ENCODE measurements at regions not wholly inside any gene's neighbourhood (a gene's known extent, or its start where the extent isn't known, plus 50 kb on each side); places are given as distances from the start of the nearest gene placed in this dataset.
"Not testable (repeated sequence)": the region's sequence is repeated elsewhere in the genome, so short reads cannot be mapped to it uniquely, and the experiment has no call there.

DNA sequence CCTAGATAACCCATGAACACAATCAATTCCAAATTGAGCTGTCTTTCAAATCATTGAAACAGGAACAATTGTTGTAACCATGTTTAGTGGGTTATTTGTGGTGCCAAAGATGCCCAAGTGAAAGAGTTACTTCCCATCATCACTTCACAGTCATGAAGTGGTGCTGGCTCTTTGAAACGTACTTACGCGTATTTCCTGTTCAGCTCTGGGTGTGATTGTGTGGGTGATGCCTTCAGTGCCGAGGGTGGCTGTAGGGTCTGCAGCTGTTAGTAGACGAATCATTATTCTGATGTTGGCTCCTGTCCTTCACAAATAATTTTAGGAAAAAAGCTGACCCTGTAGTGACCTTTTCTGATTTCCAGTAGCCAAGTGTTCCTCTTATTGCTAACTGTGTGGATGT is 323.1 kb upstream of the KIAA1217 start:
- no peak for DNase-seq

DNA sequence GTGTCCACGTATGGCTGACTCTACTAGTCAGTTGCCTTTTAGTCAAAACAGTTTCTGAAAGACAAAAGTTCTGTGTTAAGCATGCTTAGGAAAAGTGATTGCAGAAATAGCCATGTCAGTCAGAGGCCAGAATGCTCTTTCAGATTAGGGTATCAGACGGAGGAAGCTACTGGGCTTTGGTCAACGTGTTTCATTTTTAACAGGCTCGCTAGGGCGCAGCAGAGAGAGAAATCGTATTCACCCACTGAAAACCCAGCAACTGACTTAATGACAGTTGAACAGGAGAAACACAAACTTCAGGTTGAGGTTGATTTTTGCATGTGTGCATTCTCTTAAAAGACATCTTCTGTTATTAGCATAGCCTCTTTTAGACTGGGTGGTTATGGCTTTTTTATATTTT is 322.6 kb upstream of the KIAA1217 start:
- DNase-seq: peak in 1 of 3 experiments; percentile 1

DNA sequence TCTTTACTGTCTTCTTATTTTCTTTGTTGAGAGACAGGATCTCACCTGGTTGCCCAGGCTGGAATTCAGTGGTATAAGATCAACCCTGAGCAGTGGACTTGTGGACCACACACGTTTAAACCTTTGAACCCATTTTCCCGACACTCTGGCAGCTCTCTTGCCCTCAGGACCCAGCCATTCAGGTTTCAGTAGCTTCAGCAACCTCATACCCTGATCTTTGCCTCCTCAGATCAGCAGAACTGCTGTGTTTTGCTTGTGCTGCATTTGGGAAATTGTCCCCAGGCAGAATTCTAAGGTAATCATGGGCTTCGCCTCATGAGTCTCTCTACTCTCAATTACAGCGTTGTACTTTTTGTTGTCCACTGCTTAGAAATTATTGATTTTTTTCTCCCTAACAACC is 317.6 kb upstream of the KIAA1217 start:
- DNase-seq: no peak

- DNase-seq: no peak
Measured at GRCh38 chr10:23892296-23892695, 316.6 kb upstream of the KIAA1217 start.

DNA sequence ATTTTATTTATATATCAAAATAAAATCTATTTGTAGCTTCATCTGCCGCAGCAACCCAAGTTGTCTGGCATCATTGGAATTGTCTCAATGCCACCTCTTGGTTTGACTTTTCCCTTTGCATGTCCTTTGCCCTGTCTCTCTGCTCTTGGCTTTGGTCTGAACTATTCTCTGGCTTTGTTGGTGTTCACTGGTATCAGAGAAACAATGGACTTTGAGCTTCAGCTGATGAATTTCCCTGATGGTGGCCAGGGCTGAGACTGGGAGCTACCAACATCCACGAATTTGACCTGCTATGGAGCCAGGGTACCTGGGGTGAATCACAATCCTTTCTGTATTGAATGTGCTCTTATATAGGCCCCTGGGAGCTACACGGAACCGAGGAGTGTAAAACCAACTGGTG is 311.7 kb upstream of the KIAA1217 start:
- DNase-seq: no peak

DNA sequence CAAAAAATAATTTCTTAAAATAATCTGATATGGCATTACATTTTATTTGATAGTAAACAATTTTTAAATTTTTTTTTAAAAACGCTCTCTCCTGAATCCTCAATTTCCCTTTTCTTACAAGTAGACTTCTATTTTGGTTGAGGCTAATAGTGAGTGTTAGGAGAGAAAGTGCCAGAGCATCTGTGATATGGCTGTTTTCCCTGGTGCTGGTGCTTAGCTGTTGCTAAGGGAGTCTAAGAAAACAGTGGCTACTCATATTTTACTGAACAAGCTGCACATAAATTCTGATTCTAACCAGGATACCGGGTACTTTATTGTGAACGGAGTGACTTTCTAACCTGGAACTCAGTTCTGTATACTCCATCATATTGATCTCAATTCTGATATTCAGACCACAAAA is 311.1 kb upstream of the KIAA1217 start:
- no peak for DNase-seq

GRCh38 chr10:23899166-23899565 is 309.8 kb upstream of the KIAA1217 start:
- DNase-seq: no peak

- no peak for DNase-seq
Measured at GRCh38 chr10:23910291-23910690, 298.6 kb upstream of the KIAA1217 start.

GRCh38 chr10:23912884-23913404 is 296.0 kb upstream of the KIAA1217 start:
- no peak for DNase-seq

DNA sequence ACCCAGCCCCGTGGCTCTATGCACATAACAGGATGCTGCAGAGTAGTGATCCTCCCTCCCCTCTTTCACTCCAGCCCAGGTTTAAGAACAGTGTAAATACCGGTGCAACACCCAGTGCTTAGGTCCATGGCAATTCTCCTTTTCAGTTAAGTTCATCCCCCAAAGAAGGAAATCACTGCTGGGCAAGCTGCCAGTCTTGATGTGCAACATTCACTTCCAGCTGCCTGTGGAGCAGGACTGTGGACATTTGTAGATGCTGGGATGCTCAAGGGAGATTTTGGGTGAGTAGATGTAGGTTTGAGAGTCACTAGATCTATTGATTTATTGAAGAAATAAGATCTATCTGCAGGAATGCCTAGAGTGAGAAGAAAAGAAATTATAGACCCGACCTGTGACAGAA is 294.3 kb upstream of the KIAA1217 start:
- no peak for DNase-seq

DNA sequence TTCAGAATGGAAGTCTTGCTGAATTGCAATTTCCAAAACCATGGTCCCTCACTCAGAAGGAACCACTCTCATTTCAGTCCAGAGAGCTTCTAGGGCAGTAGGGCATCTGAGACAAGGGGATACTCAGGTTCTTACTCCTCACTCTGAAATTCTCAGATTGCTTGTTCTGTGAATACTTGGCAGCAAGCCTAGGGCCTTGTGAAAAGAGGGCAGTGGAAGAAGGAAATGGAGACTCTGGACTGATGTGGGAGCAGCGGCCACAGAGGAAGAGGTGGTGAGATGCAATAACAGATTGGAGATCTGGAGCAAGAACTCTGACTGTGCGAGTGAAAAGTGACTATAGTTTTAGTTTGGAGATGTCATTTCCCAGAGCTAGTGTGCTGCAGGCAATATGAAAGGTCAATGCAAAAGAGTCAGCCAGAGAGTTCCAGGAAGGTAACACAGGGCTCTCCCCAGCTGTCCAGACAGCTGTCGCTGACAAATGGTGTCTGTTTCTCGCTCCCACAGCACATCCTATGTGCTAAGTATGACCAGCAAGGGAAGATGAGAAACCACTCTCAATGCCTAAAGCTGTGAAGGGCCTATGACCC is 291.6 kb upstream of the KIAA1217 start:
- DNase-seq: no peak

- DNase-seq: no peak
Measured at GRCh38 chr10:23918090-23918723, 290.7 kb upstream of the KIAA1217 start.

DNA sequence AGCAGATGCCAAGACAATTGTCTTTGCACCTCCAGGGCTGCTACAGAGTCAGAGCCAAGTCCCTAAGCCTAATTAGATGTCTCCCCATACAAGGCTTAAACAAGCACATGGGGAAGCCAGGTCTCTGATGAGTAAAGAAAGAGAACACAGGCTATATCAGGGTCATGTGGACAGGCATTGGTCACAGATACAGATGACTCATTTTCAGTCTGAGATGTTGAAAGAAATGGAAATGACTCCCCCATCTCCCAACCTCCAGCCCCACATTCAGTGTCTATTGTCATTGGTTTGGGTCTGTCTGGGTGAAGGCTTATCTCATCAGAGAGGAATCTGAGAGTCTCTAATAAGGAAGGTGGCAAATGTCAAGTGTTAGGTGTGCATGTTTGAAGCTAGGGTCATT is 290.1 kb upstream of the KIAA1217 start:
- no peak for DNase-seq

DNA sequence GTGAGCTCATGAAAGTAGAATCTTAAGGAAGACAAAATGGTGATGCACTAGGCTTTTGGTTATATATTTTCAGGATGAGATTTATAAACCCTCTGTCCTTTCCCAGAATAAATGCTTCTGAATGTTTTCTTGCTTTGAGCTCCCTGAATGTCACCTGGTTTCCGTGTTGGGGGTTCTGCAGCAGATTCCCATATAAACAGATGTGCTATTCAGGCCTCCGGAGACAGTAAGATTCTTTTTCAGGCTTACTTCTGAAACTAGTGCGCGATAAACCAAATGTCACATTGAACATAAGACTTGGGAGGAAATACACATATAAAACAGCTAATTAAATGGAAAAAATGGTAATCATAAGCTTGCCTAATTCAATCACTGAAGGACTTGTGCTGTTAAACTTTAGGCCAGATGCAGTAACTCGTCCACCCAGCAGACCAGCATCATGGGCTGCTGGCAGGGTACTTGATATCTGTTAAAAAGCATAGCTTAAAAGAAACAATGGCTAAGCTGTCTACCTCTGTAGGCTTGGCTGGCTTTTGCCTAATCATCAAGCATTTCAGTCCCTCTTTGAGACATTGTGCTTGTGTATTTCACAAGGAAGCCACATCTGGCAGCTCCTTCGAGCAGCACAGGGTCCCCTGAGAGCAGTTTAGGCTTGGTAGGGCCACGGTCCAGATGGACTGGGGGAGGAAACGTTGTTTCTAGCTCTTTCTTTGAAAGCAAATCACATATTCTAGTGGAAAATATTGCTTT is 281.2 kb upstream of the KIAA1217 start:
- DNase-seq: no peak

- DNase-seq: not testable (repeated sequence)
Measured at GRCh38 chr10:23934023-23934422, 274.9 kb upstream of the KIAA1217 start.

DNA sequence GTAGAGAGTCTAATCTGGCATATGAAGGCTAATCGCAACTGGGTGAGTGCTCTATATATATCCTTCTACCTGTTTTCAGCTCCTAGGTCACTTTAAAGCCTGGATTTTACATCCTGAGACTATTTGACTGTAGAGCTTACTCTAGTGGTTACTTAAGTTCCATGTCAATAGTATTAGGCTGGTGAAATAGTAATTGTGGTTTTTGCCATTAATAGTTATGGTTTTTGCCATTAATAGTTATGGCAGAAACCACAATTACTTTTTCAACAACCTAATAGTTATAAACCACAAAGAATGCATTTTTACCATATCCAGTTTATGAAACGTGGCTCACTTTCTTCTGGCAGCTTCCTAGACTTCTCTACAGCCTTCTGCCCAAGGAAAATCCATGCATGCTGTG is 263.1 kb upstream of the KIAA1217 start:
- no peak for DNase-seq

DNA sequence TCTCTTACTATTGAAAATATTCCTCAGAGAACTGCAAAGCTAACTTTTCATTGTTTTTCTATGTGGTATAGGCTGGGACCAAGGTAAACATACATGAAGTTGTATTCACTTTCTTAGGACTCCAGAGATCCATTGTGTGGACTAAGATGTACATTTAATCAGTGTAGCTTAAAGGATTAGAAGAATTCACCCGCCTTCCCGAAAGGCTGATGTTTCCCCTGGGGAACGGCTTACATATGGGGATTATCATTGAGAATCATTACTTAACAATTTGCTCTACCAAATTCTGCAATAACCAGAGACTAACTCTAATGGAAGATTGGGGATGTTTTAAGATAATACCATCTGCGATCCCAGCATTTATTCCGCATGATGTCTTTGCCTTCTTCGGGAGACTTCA is 257.1 kb upstream of the KIAA1217 start:
- DNase-seq: no peak

DNA sequence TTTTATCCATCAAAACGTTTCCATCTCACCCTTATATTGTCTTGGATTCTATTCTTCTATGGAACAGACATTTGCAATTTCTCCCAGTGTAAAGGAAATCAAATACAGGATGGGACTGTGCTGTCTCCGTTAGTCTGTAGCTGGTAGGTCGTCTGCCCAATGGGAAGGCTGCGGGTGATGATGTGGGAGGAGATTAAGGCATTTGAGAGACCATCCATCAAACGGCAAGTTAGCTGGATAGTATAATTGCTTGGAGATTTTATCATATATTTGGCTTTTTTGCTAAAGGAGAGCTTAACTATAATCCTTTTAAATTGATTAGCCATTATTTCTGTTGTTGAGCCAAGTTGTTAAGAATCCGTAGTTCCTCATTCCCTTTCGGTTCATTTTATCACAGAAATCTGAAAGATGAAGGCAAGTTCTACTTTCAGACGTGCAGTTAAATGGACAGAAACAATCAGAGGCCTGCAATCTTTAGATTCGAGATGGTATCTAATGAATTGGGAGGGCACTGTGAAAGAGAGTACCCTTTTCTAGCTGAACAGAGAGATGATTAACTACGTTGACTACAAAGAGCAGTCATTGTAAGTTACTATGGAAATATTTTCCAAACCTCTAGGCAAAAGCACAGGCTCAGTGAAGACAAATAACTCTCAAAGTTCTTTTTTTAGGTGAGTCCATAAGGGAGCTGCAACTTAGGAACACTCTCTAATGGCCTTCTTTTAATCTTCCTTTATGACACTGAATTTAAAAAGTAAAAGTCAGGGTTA is 253.3 kb upstream of the KIAA1217 start:
- no peak for DNase-seq

GRCh38 chr10:23965123-23965522 is 243.8 kb upstream of the KIAA1217 start:
- DNase-seq: no peak

DNA sequence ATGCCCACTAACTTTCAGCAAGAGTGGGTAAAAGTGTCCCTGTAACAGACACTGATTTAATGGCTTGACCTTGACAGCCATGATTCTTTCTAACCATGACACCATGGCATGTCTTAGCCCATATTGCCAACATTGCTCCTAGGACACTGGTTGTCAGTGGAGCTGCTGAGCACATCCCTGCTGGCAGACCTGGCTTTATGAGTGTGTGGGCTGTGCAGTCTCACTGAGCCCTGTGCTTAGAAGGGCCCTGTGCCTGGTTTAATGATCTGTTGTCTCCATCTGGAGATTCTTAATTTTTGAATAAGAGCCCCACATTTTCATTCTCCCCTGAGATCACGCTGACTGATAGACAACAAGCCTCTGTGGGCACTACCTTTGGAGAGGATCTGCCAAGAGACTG is 243.1 kb upstream of the KIAA1217 start:
- DNase-seq: no peak

DNA sequence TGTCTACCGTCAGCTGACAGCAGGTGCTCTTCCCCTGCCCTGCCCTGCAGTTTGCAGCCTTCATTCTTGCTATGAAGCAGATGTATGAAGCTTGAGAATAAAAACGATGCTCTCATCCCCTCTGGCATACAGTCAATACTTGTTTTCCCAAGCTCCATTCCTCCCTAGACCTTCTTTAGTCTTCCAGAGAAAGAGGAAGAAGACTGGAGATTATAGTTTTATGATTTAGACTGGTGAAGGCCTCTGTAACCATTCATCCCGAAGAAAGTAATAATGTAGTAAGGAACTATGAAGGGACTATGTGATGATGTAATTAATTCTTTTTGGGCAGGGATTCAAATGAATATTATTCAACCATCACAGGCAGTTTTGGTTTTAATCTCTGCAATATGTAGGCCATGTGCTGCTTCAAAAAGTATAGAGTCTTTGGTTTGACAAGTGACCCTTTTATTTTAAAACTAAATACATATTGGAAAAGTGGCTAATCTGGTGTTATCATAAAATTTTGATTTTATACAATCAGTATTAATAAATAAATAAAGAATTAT is 242.4 kb upstream of the KIAA1217 start:
- no peak for DNase-seq

- DNase-seq: no peak
Measured at GRCh38 chr10:23968301-23968700, 240.6 kb upstream of the KIAA1217 start.

DNA sequence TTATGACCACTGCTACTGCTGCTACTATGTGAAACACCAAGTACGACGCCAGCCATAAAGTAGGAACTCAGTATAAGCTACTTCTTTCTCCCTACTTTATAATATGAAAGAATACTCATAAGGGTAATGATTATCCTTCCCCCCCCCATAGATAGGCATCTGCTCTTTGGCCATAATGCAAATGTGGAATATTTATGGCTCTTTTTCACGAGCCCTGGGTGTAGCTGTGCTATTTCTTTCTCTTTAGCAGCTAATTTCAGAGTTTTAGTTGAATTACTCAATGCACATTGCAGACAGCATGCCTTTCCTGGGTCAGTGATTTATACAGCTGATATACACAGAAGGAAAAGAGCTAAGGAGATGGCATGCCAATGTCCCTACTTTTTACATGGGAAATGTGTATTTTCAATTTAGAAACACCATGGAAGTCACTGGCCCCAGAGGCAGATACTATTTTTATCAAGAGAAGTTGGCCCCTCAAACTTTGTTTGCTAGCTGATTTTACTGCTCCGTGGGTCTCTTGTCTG is 234.1 kb upstream of the KIAA1217 start:
- DNase-seq: no peak
